Lung (tissue), 11 donors: ENCODE measurements at regions not wholly inside any gene's neighbourhood (a gene's known extent, or its start where the extent isn't known, plus 50 kb on each side); places are given as distances from the start of the nearest gene placed in this dataset.

Source experiments
- ATAC-seq: fragments of 200-7000 bp; cut with Tn5 transposase; one replicate; pipeline ENCODE4 v1.9.1; 2020; ENCODE audit warnings: moderate number of reproducible peaks; ENCODE audit not compliant: insufficient read depth, low FRiP score
- DNase-seq, 3 donors: peaks; one replicate each; pipeline ENCODE4 v3.0.0-alpha.2; 2013 to 2017
- H3K27ac ChIP-seq, 2 donors: one replicate each; pipeline ENCODE4 v1.5.1; 2013; ENCODE audit warnings: mild to moderate bottlenecking in 2 of 2, moderate library complexity in 2 of 2, control low read depth in 1 of 2, inconsistent platforms in 1 of 2, low read depth in 1 of 2, low read length in 1 of 2
- H3K27me3 ChIP-seq, 3 donors: one replicate each; pipeline ENCODE4 v1.5.1; 2013; ENCODE audit warnings: low read length in 2 of 3; ENCODE audit not compliant: control insufficient read depth in 3 of 3, insufficient read depth in 3 of 3
- H3K36me3 ChIP-seq, 4 donors: one replicate each; pipeline ENCODE4 v1.5.1; 2013; ENCODE audit warnings: low read length in 4 of 4, mild to moderate bottlenecking in 1 of 4, moderate library complexity in 1 of 4; ENCODE audit not compliant: control insufficient read depth in 4 of 4, insufficient read depth in 4 of 4
- H3K4me1 ChIP-seq, 5 donors: one replicate each; pipeline ENCODE4 v1.5.1; 2013; ENCODE audit warnings: low read length in 5 of 5, mild to moderate bottlenecking in 2 of 5, moderate library complexity in 1 of 5; ENCODE audit not compliant: control insufficient read depth in 5 of 5, insufficient read depth in 5 of 5
- H3K4me3 ChIP-seq: one replicate; pipeline ENCODE4 v1.5.1; 2013; ENCODE audit warnings: mild to moderate bottlenecking, control low read depth, moderate library complexity
- H3K9ac ChIP-seq, 2 donors: one replicate each; pipeline ENCODE4 v1.5.1; 2013; ENCODE audit warnings: low read length in 2 of 2, control low read depth in 1 of 2; ENCODE audit not compliant: insufficient read depth in 1 of 2
- H3K9me3 ChIP-seq, 4 donors: one replicate each; pipeline ENCODE4 v1.5.1; 2013; ENCODE audit warnings: low read length in 3 of 4, mild to moderate bottlenecking in 1 of 4, moderate library complexity in 1 of 4; ENCODE audit not compliant: control insufficient read depth in 4 of 4, insufficient read depth in 3 of 4
- WGBS, 2 donors: extraction: QIAGEN DNeasy Blood & Tissue Kit; methylation state at CpG; one replicate each; pipeline ENCODE4 v1.1.7; 2013; 5-methylcytosine and 5-hydroxymethylcytosine counted together
- TF ChIP-seq, protein P1 (sequence below): IDR thresholded peaks from 2 replicates; pipeline ENCODE4 v1.5.1; 2012; ENCODE audit warnings: mild to moderate bottlenecking; ENCODE audit errors: control extremely low read depth, extremely low read depth
- donor health status: control.
- donor health status: control.
- donor health status: Bipolar disorder and iron deficiency.
- donor health status: healthy.
- donor health status: DM: yes; HTN: yes; CAD: no.

DNA sequence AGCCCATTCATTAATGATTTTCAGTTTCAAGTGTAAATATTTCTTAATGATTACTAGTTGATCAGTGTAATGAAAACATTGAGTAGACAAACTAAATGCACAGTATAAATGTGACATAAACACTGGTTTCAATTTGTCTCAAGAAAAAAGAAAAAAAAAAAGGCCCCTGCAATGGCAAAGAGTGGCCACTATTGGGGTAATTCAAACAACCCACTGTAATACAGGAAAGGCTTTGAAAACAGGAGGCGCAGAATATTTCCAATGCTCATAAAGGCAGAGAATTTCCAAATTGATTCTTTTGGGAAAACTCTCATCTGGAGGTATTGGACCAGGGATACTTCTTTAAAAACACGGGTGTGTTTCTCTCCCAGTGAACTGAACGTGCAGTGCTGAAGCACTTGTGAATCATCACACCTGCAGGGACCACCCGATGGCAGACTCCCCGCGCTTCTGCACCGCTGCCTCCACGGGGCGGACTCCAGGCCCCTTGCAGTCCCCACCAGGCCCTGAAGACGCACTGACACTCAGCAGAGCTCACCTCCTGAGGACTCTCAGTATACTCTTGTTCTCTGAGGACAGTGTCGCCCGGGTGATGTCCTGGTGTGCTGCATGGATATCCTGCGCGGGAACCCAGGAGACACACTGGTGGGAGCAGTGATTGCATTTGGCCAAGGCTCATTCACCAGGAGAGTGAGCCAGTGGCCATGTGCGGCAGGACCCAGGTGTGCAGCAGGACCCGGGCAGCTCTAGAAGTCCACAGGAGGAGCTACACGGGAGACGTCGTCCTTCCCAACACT is 227.6 kb upstream of the IRX4 start:
- Histone ChIP-seq H3K9ac (no peak overlapping the region), H3K27me3 (peaks cover 0 to 5% (median 0%) of the 10 kb centered on the region in 3 donors), H3K4me1 (no peaks in the 10 kb centered on the region), H3K9me3 (peaks cover 0 to 4% (median under 1%) of the 10 kb centered on the region in 4 donors), H3K36me3 (no peaks in the 10 kb centered on the region), H3K27ac (no peak overlapping the region), H3K4me3 (no peak overlapping the region)
- DNase-seq (no peak), ATAC-seq (no peak)
- TF ChIP-seq, protein P1, sequence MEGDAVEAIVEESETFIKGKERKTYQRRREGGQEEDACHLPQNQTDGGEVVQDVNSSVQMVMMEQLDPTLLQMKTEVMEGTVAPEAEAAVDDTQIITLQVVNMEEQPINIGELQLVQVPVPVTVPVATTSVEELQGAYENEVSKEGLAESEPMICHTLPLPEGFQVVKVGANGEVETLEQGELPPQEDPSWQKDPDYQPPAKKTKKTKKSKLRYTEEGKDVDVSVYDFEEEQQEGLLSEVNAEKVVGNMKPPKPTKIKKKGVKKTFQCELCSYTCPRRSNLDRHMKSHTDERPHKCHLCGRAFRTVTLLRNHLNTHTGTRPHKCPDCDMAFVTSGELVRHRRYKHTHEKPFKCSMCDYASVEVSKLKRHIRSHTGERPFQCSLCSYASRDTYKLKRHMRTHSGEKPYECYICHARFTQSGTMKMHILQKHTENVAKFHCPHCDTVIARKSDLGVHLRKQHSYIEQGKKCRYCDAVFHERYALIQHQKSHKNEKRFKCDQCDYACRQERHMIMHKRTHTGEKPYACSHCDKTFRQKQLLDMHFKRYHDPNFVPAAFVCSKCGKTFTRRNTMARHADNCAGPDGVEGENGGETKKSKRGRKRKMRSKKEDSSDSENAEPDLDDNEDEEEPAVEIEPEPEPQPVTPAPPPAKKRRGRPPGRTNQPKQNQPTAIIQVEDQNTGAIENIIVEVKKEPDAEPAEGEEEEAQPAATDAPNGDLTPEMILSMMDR: no peak
- 84 to 88% methylated on average over 19 of the region's 19 CpGs for WGBS, 2 donors

DNA sequence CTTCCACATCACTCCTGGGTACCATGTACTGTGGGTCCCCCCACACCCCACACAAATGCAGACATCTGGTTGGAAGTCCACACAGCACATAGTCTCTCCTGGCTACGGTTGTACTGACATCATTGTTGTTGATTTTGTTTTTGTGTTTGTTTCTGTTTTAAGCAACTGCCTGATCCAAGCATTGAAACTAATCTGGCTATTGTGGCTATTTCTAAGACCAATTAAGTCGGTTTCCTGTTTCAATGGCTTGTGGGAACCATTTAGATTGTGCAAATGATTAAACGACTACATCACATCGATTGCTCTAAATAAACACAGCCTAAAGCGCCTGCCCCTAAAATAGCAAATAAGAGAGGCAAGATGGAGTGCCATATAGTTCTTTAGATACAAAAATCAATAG is 226.8 kb upstream of the IRX4 start:
- Histone ChIP-seq H3K27me3 (peaks cover 0 to 3% (median 0%) of the 10 kb centered on the region in 3 donors), H3K36me3 (no peaks in the 10 kb centered on the region), H3K27ac (no peak overlapping the region), H3K9ac (no peak overlapping the region), H3K9me3 (peaks cover 0 to 5% (median 2%) of the 10 kb centered on the region in 4 donors), H3K4me1 (no peaks in the 10 kb centered on the region), H3K4me3 (no peak overlapping the region)
- ATAC-seq (no peak), DNase-seq (no peak)
- TF ChIP-seq, protein P1: no peak
- WGBS, 2 donors: 58 to 69% methylated on average over 5 of the region's 5 CpGs

DNA sequence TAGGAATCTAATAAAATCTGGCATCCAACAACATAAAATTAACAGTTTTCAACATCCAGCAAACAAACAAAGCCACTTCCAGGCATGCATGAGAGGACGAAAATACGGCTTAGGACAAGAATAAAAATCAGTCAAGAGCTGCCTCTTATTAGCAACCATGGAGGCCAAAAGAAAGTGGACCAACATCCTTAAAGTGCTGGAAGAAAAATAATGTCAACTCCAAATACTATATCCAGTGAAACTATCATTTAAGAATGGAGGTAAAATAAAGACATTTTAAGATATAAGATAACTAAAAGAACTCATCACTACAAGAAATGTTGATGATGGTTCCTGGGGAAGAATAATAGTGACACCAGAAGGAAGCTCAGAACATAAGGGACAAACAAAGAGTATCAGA is 224.0 kb upstream of the IRX4 start:
- TF ChIP-seq, protein P1: no peak
- ATAC-seq: no peak
- 89 to 94% methylated on average over 2 of the region's 2 CpGs for WGBS, 2 donors

More for the DNA sequence above, 224.0 kb upstream of the IRX4 start:
- no peak for DNase-seq
- Histone ChIP-seq H3K4me3 (no peak overlapping the region), H3K36me3 (no peaks in the 10 kb centered on the region), H3K9me3 (peaks cover 0 to 5% (median 2%) of the 10 kb centered on the region in 4 donors), H3K27ac (no peak overlapping the region), H3K27me3 (no peaks in the 10 kb centered on the region), H3K4me1 (no peaks in the 10 kb centered on the region), H3K9ac (no peak overlapping the region)
